NCI-H526 (cell line): ENCODE measurements at regions not wholly inside any gene's neighbourhood (a gene's known extent, or its start where the extent isn't known, plus 50 kb on each side); places are given as distances from the start of the nearest gene placed in this dataset.
A peak's percentile ranks its signal among the peaks of the same experiment; 100 is the strongest.

ENCODE experiments used
- DNase-seq, 2 experiments: peaks; one replicate each; lab custom pipeline; 2025; lab: John Stamatoyannopoulos, UW

GRCh38 chr13:34040863-34041262, 222.9 kb downstream of the RFC3 start:
- no peak for DNase-seq

- DNase-seq: no peak
Observed at GRCh38 chr13:34044041-34044440, 226.1 kb downstream of the RFC3 start.

GRCh38 chr13:34044660-34045080, 226.7 kb downstream of the RFC3 start:
- DNase-seq: no peak

GRCh38 chr13:34046457-34046856, 228.5 kb downstream of the RFC3 start:
- no peak for DNase-seq

- DNase-seq: no peak
Observed at GRCh38 chr13:34048652-34049051, 230.7 kb downstream of the RFC3 start.

- DNase-seq: no peak
Observed at GRCh38 chr13:34056733-34057258, 238.8 kb downstream of the RFC3 start.

GRCh38 chr13:34064456-34065205, 246.7 kb downstream of the RFC3 start:
- DNase-seq: no peak

- no peak for DNase-seq
Observed at GRCh38 chr13:34065928-34066327, 248.0 kb downstream of the RFC3 start.

GRCh38 chr13:34066344-34066743, 248.4 kb downstream of the RFC3 start:
- no peak for DNase-seq

- DNase-seq: no peak
Observed at GRCh38 chr13:34070006-34070405, 252.1 kb downstream of the RFC3 start.

- no peak for DNase-seq
Observed at GRCh38 chr13:34070544-34071303, 252.8 kb downstream of the RFC3 start.

GRCh38 chr13:34076319-34076718, 258.4 kb downstream of the RFC3 start:
- DNase-seq: peak in 1 of 2 experiments; percentile 22

- peak; percentile 42 to 69 for DNase-seq
Observed at GRCh38 chr13:34076943-34077703, 259.2 kb downstream of the RFC3 start.

- no peak for DNase-seq
Observed at GRCh38 chr13:34078334-34078999, 260.5 kb downstream of the RFC3 start.

- no peak for DNase-seq
Observed at GRCh38 chr13:34085204-34085603, 267.3 kb downstream of the RFC3 start.

- DNase-seq: no peak
Observed at GRCh38 chr13:34086281-34086680, 268.3 kb downstream of the RFC3 start.

- no peak for DNase-seq
Observed at GRCh38 chr13:34087791-34088190, 269.8 kb downstream of the RFC3 start.

GRCh38 chr13:34103854-34104253, 285.9 kb downstream of the RFC3 start:
- DNase-seq: no peak

GRCh38 chr13:34104853-34105252, 286.9 kb downstream of the RFC3 start:
- DNase-seq: no peak

- no peak for DNase-seq
Observed at GRCh38 chr13:34107806-34108205, 289.9 kb downstream of the RFC3 start.

GRCh38 chr13:34108410-34108809, 290.5 kb downstream of the RFC3 start:
- DNase-seq: no peak

- DNase-seq: no peak
Observed at GRCh38 chr13:34114581-34114980, 296.6 kb downstream of the RFC3 start.
